Liver (tissue), 3 donors: ENCODE measurements at regions not wholly inside any gene's neighbourhood (a gene's known extent, or its start where the extent isn't known, plus 50 kb on each side); places are given as distances from the start of the nearest gene placed in this dataset.

ENCODE experiments used
- CTCF ChIP-seq: fragments of 150-350 bp; IDR thresholded peaks from 2 replicates; pipeline ENCODE4 v1.5.1; 2017; ENCODE audit warnings: improper control_type of control experiment, low read depth, low read length; ENCODE audit not compliant: missing input control
- EGR1 ChIP-seq, 2 donors: IDR thresholded peaks; 2 replicates each; pipeline ENCODE4 v1.6.1; 2016 to 2018; ENCODE audit warnings: antibody characterized with exemption in 2 of 2, low read depth in 2 of 2
- FOXA1 ChIP-seq: IDR thresholded peaks from 2 replicates; pipeline ENCODE4 v1.6.1; 2016; ENCODE audit warnings: antibody characterized with exemption
- GABPA ChIP-seq, 2 donors: IDR thresholded peaks in 1 of 2; conservative IDR thresholded peaks in 1 of 2; 2 replicates each; pipeline ENCODE4 v1.6.1; 2016; ENCODE audit warnings: antibody characterized with exemption in 2 of 2, mild to moderate bottlenecking in 1 of 2, moderate library complexity in 1 of 2
- HNF4A ChIP-seq, 2 donors: conservative IDR thresholded peaks; 2 replicates each; pipeline ENCODE4 v1.6.1; 2016; ENCODE audit warnings: antibody characterized with exemption in 2 of 2, mild to moderate bottlenecking in 2 of 2
- JUND ChIP-seq, 2 donors: IDR thresholded peaks; 2 replicates each; pipeline ENCODE4 v1.6.1; 2016; ENCODE audit warnings: antibody characterized with exemption in 2 of 2
- RAD21 ChIP-seq, 2 donors: IDR thresholded peaks; 2 replicates each; pipeline ENCODE4 v1.6.1; 2016; ENCODE audit warnings: antibody characterized with exemption in 2 of 2, mild to moderate bottlenecking in 2 of 2
- SP1 ChIP-seq: IDR thresholded peaks from 2 replicates; pipeline ENCODE4 v1.6.1; 2018; ENCODE audit warnings: antibody characterized with exemption, mild to moderate bottlenecking
- TAF1 ChIP-seq: conservative IDR thresholded peaks from 2 replicates; pipeline ENCODE4 v1.6.1; 2016; ENCODE audit warnings: antibody characterized with exemption, mild to moderate bottlenecking
- ZBTB33 ChIP-seq: IDR thresholded peaks from 2 replicates; pipeline ENCODE4 v1.6.1; 2016; ENCODE audit warnings: antibody characterized with exemption
- donor health status: healthy.
- donor health status: healthy.

GRCh38 chr14:98240376-98240775 lies 1031.6 kb downstream of the BCL11B start:
- TF ChIP-seq CTCF (no peak), HNF4A (conservative IDR thresholded peaks at IDR 0.05) (no peak), JUND (IDR thresholded peaks at IDR 0.05) (no peak), ZBTB33 (no peak), GABPA (IDR thresholded peaks at IDR 0.05 in 1 of 2, conservative IDR thresholded peaks at IDR 0.05 in 1 of 2) (no peak), EGR1 (IDR thresholded peaks at IDR 0.05; ENCODE audit: low read depth in 2 of 2) (no peak), TAF1 (no peak), RAD21 (IDR thresholded peaks at IDR 0.05) (no peak), SP1 (no peak), FOXA1 (no peak)
